ENCODE measurements at regions not wholly inside any gene's neighbourhood (a gene's known extent, or its start where the extent isn't known, plus 50 kb on each side); places are given as distances from the start of the nearest gene placed in this dataset.

GRCh38 chr18:67310826-67311225 is 205.7 kb downstream of the DSEL start:
- H3K27me3 ChIP-seq (ENCODE audit: insufficient read depth, poor library complexity, severe bottlenecking) = no peaks in the 10 kb centered on the region
- H3K27ac ChIP-seq (replicated peaks) = no peak overlapping the region
- no peak for DNase-seq (ENCODE audit: low read depth in 1 of 2, low spot score in 1 of 2)

GRCh38 chr18:67308819-67309218 is 207.7 kb downstream of the DSEL start:
- Histone ChIP-seq H3K4me3 (replicated peaks; ENCODE audit: insufficient read depth, low read length) (no peak overlapping the region), H3K27me3 (ENCODE audit: insufficient read depth, poor library complexity, severe bottlenecking) (no peaks in the 10 kb centered on the region), H3K27ac (replicated peaks) (no peak overlapping the region)
- TF ChIP-seq REST (IDR thresholded peaks at IDR 0.05; ENCODE audit: insufficient replicate concordance, low read depth) = no peak
- no peak for TF ChIP-seq POLR2AphosphoS5 (IDR thresholded peaks at IDR 0.05; ENCODE audit: low read depth)
- no peak for DNase-seq (ENCODE audit: low read depth in 1 of 2, low spot score in 1 of 2)

More at GRCh38 chr18:67310826-67311225, 205.7 kb downstream of the DSEL start:
- no peak for TF ChIP-seq GABPA (IDR thresholded peaks at IDR 0.05; ENCODE audit: low read depth)
- TF ChIP-seq CTCF (IDR thresholded peaks at IDR 0.05; ENCODE audit: insufficient read depth, low read length) = no peak
- no peak for TF ChIP-seq REST (IDR thresholded peaks at IDR 0.05; ENCODE audit: insufficient replicate concordance, low read depth)
- TF ChIP-seq POLR2AphosphoS5 (IDR thresholded peaks at IDR 0.05; ENCODE audit: low read depth) = no peak
- no peak for TF ChIP-seq SPI1 (IDR thresholded peaks at IDR 0.05; ENCODE audit: borderline replicate concordance, low read depth)
- no peak overlapping the region for H3K4me3 ChIP-seq (replicated peaks; ENCODE audit: insufficient read depth, low read length)

- no peak for TF ChIP-seq GABPA (IDR thresholded peaks at IDR 0.05; ENCODE audit: low read depth)
- no peak for TF ChIP-seq POLR2AphosphoS5 (IDR thresholded peaks at IDR 0.05; ENCODE audit: low read depth)
- no peak for TF ChIP-seq SPI1 (IDR thresholded peaks at IDR 0.05; ENCODE audit: borderline replicate concordance, low read depth)
- TF ChIP-seq CTCF (IDR thresholded peaks at IDR 0.05; ENCODE audit: insufficient read depth, low read length) = no peak
- no peak for TF ChIP-seq REST (IDR thresholded peaks at IDR 0.05; ENCODE audit: insufficient replicate concordance, low read depth)
- no peak for DNase-seq (ENCODE audit: low read depth in 1 of 2, low spot score in 1 of 2)
- H3K4me3 ChIP-seq (replicated peaks; ENCODE audit: insufficient read depth, low read length) = no peak overlapping the region
- H3K27ac ChIP-seq (replicated peaks) = no peak overlapping the region
- H3K27me3 ChIP-seq (ENCODE audit: insufficient read depth, poor library complexity, severe bottlenecking) = no peaks in the 10 kb centered on the region
Observed at GRCh38 chr18:67305466-67305865, 211.1 kb downstream of the DSEL start.

- Histone ChIP-seq H3K4me3 (replicated peaks; ENCODE audit: insufficient read depth, low read length) (no peak overlapping the region), H3K27ac (replicated peaks) (no peak overlapping the region), H3K27me3 (ENCODE audit: insufficient read depth, poor library complexity, severe bottlenecking) (no peaks in the 10 kb centered on the region)
- no peak for TF ChIP-seq SPI1 (IDR thresholded peaks at IDR 0.05; ENCODE audit: borderline replicate concordance, low read depth)
- TF ChIP-seq REST (IDR thresholded peaks at IDR 0.05; ENCODE audit: insufficient replicate concordance, low read depth) = no peak
- no peak for TF ChIP-seq POLR2AphosphoS5 (IDR thresholded peaks at IDR 0.05; ENCODE audit: low read depth)
- no peak for TF ChIP-seq CTCF (IDR thresholded peaks at IDR 0.05; ENCODE audit: insufficient read depth, low read length)
- no peak for TF ChIP-seq GABPA (IDR thresholded peaks at IDR 0.05; ENCODE audit: low read depth)
- DNase-seq (ENCODE audit: low read depth in 1 of 2, low spot score in 1 of 2) = no peak
Observed at GRCh38 chr18:67302043-67302442, 214.5 kb downstream of the DSEL start.
